ENCODE measurements at regions not wholly inside any gene's neighbourhood (a gene's known extent, or its start where the extent isn't known, plus 50 kb on each side); places are given as distances from the start of the nearest gene placed in this dataset.

GRCh38 chr3:55189359-55189801, 261.5 kb upstream of the LRTM1 start:
- no peak for TF ChIP-seq EZH2 (IDR thresholded peaks at IDR 0.05; ENCODE audit: low read length, unreplicated experiment)
- no peak for TF ChIP-seq CTCF (conservative IDR thresholded peaks at IDR 0.05; ENCODE audit: low read depth, low read length)

Measured in PC-3 (cell line).